Endothelial cell of umbilical vein (primary cell): ENCODE measurements at regions not wholly inside any gene's neighbourhood (a gene's known extent, or its start where the extent isn't known, plus 50 kb on each side); places are given as distances from the start of the nearest gene placed in this dataset.

Experiments
- BruUV-seq: library from RNA; stranded (reverse); fragments of 400-500 nt; replicated peaks from 2 replicates; lab custom pipeline; 2021; lab: Mats Ljungman, UMichigan
- CTCF ChIA-PET: fragments of 300-600, 350-600 bp; sonication (Branson Sonifier 250); formaldehyde crosslinking; loops from one replicate; lab custom pipeline; 2021; ENCODE audit warnings: antibody characterized with exemption, inconsistent platforms; lab: Charles Lee
- POLR2A ChIA-PET: fragments of 300-600, 350-600 bp; sonication (Branson Sonifier 250); formaldehyde crosslinking; loops from one replicate; lab custom pipeline; 2021; ENCODE audit warnings: antibody characterized with exemption, inconsistent platforms; lab: Charles Lee
- DNase-seq: peaks from one replicate; pipeline ENCODE4 v3.0.0-alpha.2; 2011; ENCODE audit warnings: low read depth, low spot score
- FAIRE-seq: peaks from 2 replicates; lab custom pipeline; 2011; peaks lifted over from hg19 to GRCh38; lab: Jason Lieb, UNC
- H2AFZ ChIP-seq: 2 replicates; pipeline ENCODE4 v1.6.0; 2012; ENCODE audit warnings: low read depth, low read length, control low read depth, inconsistent platforms
- H3K27ac ChIP-seq: 2 replicates; pipeline ENCODE4 v1.5.1; 2011; ENCODE audit warnings: low read depth, mild to moderate bottlenecking, control low read depth, low read length, moderate library complexity; ENCODE audit not compliant: insufficient read depth
- H3K27me3 ChIP-seq, 2 experiments: 2 replicates each; pipeline versions ENCODE4 v1.6.0 to v1.6.1; 2011; ENCODE audit warnings: low read length in 2 of 2, mixed read lengths in 1 of 2; ENCODE audit not compliant: control insufficient read depth in 2 of 2, insufficient read depth in 2 of 2
- H3K36me3 ChIP-seq, 2 experiments: 2 replicates in 1 of 2; 3 replicates in 1 of 2; pipeline ENCODE4 v1.5.1; 2011; ENCODE audit warnings: low read length in 2 of 2, mild to moderate bottlenecking in 1 of 2, moderate library complexity in 1 of 2; ENCODE audit not compliant: control insufficient read depth in 2 of 2, insufficient read depth in 2 of 2; ENCODE audit errors: extremely low read depth in 1 of 2
- H3K4me1 ChIP-seq: 3 replicates; pipeline ENCODE4 v1.5.1; 2011; ENCODE audit warnings: mild to moderate bottlenecking, low read length; ENCODE audit not compliant: control insufficient read depth, insufficient read depth; ENCODE audit errors: extremely low read depth
- H3K4me2 ChIP-seq: 2 replicates; pipeline ENCODE4 v1.6.1; 2011; ENCODE audit warnings: low read length, control low read depth, mixed read lengths; ENCODE audit not compliant: insufficient read depth
- H3K4me3 ChIP-seq, 3 experiments: fragments of 200-600 bp in 1 of 3; sonication (generic), shearing (Covaris generic) in 1 of 3; replicated peaks in 1 of 3; 2 replicates each; pipeline ENCODE4 v1.5.1; 2011 to 2016; ENCODE audit warnings: control low read depth in 3 of 3, low read length in 3 of 3, mild to moderate bottlenecking in 2 of 3, inconsistent platforms in 1 of 3, low read depth in 1 of 3, moderate library complexity in 1 of 3; ENCODE audit not compliant: insufficient read depth in 1 of 3
- H3K79me2 ChIP-seq: 2 replicates; pipeline ENCODE4 v1.6.0; 2012; ENCODE audit warnings: low read length, inconsistent platforms; ENCODE audit not compliant: control insufficient read depth, insufficient read depth
- H3K9ac ChIP-seq: replicated peaks from 2 replicates; pipeline ENCODE3; 2011; ENCODE audit warnings: low read length, control low read depth; ENCODE audit not compliant: insufficient read depth; ENCODE audit errors: extremely low read depth
- H3K9me1 ChIP-seq: replicated peaks from 3 replicates; pipeline ENCODE4 v1.6.0; 2011; ENCODE audit warnings: mild to moderate bottlenecking, low read length; ENCODE audit not compliant: control insufficient read depth, insufficient read depth; ENCODE audit errors: extremely low read depth
- H3K9me3 ChIP-seq: replicated peaks from 2 replicates; pipeline ENCODE4 v1.5.1; 2012; ENCODE audit warnings: low read length, inconsistent platforms; ENCODE audit not compliant: control insufficient read depth, insufficient read depth
- H4K20me1 ChIP-seq: replicated peaks from 2 replicates; pipeline ENCODE3; 2011; ENCODE audit warnings: mild to moderate bottlenecking, low read length; ENCODE audit not compliant: control insufficient read depth, insufficient read depth; ENCODE audit errors: extremely low read depth
- CTCF ChIP-seq, 2 donors: IDR thresholded peaks; 1 replicate in 1 of 2; 2 replicates in 1 of 2; pipeline ENCODE4 v1.5.1; 2011; ENCODE audit warnings: low read length in 2 of 2, mild to moderate bottlenecking in 2 of 2, moderate library complexity in 2 of 2, control low read depth in 1 of 2, inconsistent platforms in 1 of 2, low read depth in 1 of 2; ENCODE audit not compliant: insufficient read depth in 1 of 2; ENCODE audit errors: extremely low read depth in 1 of 2
- EZH2 ChIP-seq: IDR thresholded peaks from 2 replicates; pipeline ENCODE4 v1.6.1; 2012; ENCODE audit warnings: borderline replicate concordance, low read depth, mild to moderate bottlenecking, moderate library complexity, low read length, inconsistent platforms; ENCODE audit not compliant: severe bottlenecking
- FOS ChIP-seq: IDR thresholded peaks from 2 replicates; pipeline ENCODE4 v1.6.1; 2011; ENCODE audit warnings: mild to moderate bottlenecking, low read length, moderate library complexity, borderline replicate concordance; ENCODE audit not compliant: insufficient read depth
- GATA2 ChIP-seq: IDR thresholded peaks from 2 replicates; pipeline ENCODE4 v1.7.0; 2011; ENCODE audit warnings: low read depth, mild to moderate bottlenecking, moderate library complexity, mixed read lengths, low read length; ENCODE audit not compliant: insufficient read length, insufficient read depth
- JUN ChIP-seq: IDR thresholded peaks from 2 replicates; pipeline ENCODE4 v1.6.1; 2011; ENCODE audit warnings: borderline replicate concordance, low read depth; ENCODE audit not compliant: insufficient read length, insufficient read depth
- MAX ChIP-seq: IDR thresholded peaks from 2 replicates; pipeline ENCODE4 v1.6.1; 2011; ENCODE audit not compliant: insufficient read depth, insufficient read length
- MYC ChIP-seq: IDR thresholded peaks from one replicate; pipeline ENCODE4 v1.6.1; 2011; ENCODE audit warnings: mild to moderate bottlenecking, low read depth, low read length
- POLR2A ChIP-seq: IDR thresholded peaks from 2 replicates; pipeline ENCODE4 v1.6.1; 2012; ENCODE audit warnings: low read depth, mild to moderate bottlenecking, control low read depth, low read length
- POLR2AphosphoS5 ChIP-seq: IDR thresholded peaks from 2 replicates; pipeline ENCODE4 v1.6.1; 2012; ENCODE audit warnings: low read depth, mild to moderate bottlenecking, control low read depth, low read length, moderate library complexity; ENCODE audit not compliant: insufficient read depth
- dilution Hi-C: fragments of 300-500 bp; cut with MboI; formaldehyde crosslinking; loops from one replicate; pipeline ENCODE4 v1.15.0; 2019; ENCODE audit warnings: low sequenced_read_pairs; ENCODE audit not compliant: extremely low pct_ligation_motif_present
- intact Hi-C: fragments of 100-400 bp; cut with micrococcal nuclease; formaldehyde crosslinking; loops from one replicate; pipeline ENCODE4 v1.10.0; 2022

DNA sequence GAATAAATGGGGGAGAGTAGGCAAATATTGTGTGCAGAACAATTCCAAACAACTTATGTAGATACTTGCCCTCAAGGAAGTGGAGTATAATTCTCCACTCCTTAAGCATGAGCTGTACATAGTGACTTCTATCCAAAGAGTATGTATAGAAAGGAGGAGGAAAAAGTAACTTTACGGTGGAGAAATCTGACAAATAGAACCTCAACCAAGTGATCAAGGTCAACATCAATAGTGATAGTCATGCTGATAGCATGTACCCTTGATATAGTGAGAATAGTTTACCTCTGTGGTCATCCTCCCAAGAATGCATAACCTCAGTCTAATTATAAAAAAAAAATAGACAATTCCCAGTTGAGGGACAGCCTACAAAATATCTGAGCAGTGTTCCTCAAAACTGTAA lies 89.1 kb upstream of the NANOS1 start:
- no peaks in the 10 kb centered on the region for H3K36me3 ChIP-seq
- ChIA-PET CTCF (interaction anchor here (0.7 kb wide), 1 partner anchor 372 kb away, joined by 3 read pairs; no protein-coding TSS in a partner anchor), POLR2A (no interaction called here)
- no peak overlapping the region for H3K4me3 ChIP-seq
- H3K4me1 ChIP-seq: no peaks in the 10 kb centered on the region
- no peak overlapping the region for H3K4me2 ChIP-seq
- DNase-seq: no peak
- H2AFZ ChIP-seq: no peak overlapping the region
- no peaks in the 10 kb centered on the region for H3K79me2 ChIP-seq
- no peak overlapping the region for H3K9ac ChIP-seq
- H3K27me3 ChIP-seq: peaks cover 0 to 1% of the 10 kb centered on the region in 2 experiments
- intact Hi-C loops (no loop called here), dilution Hi-C loops (no loop called here)
- H3K9me3 ChIP-seq: no peaks in the 10 kb centered on the region
- no peaks in the 10 kb centered on the region for H4K20me1 ChIP-seq
- BruUV-seq: no TSS peak
- H3K27ac ChIP-seq: no peak overlapping the region
- TF ChIP-seq JUN: no peak
- no peak for TF ChIP-seq POLR2A
- no peak for TF ChIP-seq CTCF (IDR thresholded peaks at IDR 0.05; ENCODE audit: extremely low read depth in 1 of 2, insufficient read depth in 1 of 2, low read depth in 1 of 2, low read length in 2 of 2)
- TF ChIP-seq POLR2AphosphoS5: no peak
- TF ChIP-seq MYC: no peak
- TF ChIP-seq GATA2: no peak
- no peak for TF ChIP-seq EZH2
- no peak for TF ChIP-seq FOS
- no peak for TF ChIP-seq MAX
- FAIRE-seq: no peak
- H3K9me1 ChIP-seq: no peaks in the 10 kb centered on the region
